GM18519 (cell line): ENCODE measurements at regions not wholly inside any gene's neighbourhood (a gene's known extent, or its start where the extent isn't known, plus 50 kb on each side); places are given as distances from the start of the nearest gene placed in this dataset.
"Not testable (repeated sequence)": the region's sequence is repeated elsewhere in the genome, so short reads cannot be mapped to it uniquely, and the experiment has no call there.

Source experiments
- ATAC-seq: cut with Tn5 transposase; IDR thresholded peaks from one replicate; pipeline ENCODE4 v1.9.1; 2021; ENCODE audit warnings: mild to moderate bottlenecking, moderate library complexity; ENCODE audit not compliant: unreplicated experiment, low FRiP score

DNA sequence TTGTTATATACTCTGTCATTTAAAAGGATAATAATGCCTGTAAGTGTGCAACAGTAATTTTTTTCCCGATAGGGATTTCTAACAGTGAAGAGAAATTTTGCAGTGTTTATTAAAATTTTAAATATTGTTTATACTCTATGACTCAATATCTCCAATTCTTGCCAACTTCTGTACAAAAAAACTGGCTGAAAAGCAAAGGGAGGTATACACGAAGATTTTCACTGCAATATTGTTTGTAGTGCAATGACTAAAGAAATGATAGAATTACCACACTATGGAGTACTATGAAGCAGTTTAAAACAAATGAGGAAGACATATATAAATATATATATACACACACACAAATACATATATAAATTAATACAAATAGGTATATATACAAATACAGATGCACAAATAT lies 187.9 kb upstream of the IL15 start:
- no peak for ATAC-seq

GRCh38 chr4:141449927-141450326 lies 186.5 kb upstream of the IL15 start:
- ATAC-seq, result no peak

- no peak for ATAC-seq
These were observed 180.7 kb upstream of the IL15 start for GRCh38 chr4:141455651-141456050.

DNA sequence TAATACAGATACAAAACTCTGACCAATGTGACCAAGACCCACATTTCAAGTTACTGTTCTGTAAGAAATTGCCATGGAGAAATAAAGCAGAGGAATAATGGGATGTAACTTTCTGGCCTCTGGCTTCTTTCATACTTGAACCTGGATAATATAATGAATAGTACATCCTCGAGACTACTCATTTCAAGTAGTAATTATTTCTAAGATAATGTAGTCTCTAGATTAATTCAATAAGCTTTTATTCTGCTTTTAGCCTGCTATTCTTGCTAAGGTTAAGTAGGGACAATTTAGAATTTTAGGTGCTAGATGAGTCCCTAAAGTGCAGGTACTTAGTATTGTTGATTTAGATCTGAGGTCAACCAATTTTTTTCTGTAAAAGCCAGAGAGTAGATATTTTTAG lies 178.7 kb upstream of the IL15 start:
- no peak for ATAC-seq

GRCh38 chr4:141458501-141458900 lies 177.9 kb upstream of the IL15 start:
- no peak for ATAC-seq

DNA sequence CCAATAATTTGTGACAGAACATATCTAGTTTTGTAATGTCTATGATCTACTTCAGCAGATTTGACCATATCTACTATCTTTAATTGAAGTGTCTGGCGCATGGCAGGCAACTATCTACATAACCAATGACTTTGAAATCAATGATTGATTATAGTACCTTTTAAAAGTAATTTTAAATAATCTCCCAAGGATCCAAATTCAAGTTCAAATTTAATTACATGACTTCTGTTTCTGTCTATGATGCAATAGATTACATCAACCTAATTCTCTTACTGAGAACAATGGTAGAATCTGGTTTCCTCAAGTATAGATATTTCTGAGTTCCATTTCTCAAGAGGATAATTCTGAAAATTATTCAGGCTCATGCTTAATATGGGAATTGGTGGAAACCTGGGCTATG lies 177.4 kb upstream of the IL15 start:
- no peak for ATAC-seq

DNA sequence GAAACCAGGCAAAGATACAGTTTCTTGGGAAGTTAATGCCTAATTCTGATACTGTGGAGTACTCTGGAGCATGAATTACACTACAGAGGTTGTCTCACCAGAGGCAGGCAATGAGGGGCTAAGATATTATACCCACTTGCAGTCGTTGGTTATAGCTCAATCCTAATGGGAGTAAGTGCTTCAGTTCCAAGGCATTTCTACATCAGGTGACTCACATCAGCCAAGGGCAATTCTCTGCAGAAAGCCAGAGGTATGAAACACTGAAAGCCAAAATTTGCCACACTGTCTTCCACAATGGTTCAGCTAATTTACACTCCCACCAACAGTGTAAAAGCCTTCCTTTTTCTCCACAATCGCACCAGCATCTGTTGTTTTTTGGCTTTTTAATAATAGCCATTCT lies 174.0 kb upstream of the IL15 start:
- ATAC-seq, result no peak

DNA sequence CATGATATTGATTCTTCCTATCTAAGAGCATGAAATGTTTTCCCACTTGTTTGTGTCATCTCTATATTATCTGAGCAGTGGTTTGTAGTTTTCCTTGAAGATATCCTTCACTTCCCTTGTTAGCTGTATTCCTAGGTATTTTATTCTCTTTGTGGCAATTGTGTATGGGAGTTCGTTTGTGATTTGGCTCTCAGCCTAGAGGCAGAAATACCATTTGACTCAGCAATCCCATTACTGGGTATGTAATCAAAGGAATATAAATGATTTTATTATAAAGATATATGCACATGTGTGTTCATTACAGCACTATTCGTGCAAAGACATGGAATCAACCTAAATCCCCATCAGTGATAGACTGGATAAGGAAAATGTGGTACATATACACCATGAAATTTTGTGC lies 172.7 kb upstream of the IL15 start:
- ATAC-seq, result no peak

DNA sequence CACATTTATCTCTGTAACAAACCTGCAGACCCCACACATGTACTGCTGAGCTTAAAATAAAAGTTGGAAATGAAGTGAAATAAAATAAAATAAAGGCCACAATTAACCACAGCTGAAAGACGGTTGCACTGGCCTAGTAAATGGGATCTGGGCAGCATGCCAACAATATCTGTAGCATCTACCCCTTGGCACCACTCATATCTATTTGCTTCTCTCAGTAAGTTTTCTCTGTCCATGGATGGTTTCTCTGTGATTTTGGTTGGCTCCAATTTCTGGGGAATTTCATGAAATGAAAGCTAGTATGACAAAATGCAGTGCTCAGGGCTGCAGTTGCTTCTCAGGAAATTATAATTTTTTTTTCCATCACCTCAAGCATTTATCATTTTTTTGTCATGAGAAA lies 172.0 kb upstream of the IL15 start:
- no peak for ATAC-seq

DNA sequence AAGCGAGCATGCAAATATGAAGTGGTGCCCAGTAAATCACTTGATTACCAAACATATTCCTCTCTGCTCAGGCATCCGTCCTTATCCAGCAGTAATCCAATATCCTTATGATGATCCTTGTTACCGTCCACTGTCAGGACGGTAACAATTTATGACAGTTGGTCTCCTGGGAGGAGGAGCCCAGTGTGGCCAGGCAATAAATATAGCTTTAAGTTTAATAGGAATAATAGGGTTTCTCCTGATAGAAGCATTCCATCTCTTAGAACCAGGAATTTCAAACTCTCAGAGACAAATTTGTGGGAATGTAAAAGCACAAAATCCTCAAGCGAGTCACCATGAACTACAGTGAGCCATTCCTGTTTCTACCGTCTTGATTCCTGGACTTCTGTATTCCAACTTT lies 171.2 kb upstream of the IL15 start:
- ATAC-seq, result no peak

- no peak for ATAC-seq
These were observed 169.2 kb upstream of the IL15 start for GRCh38 chr4:141467225-141467624.

- ATAC-seq, result no peak
These were observed 167.0 kb upstream of the IL15 start for GRCh38 chr4:141469392-141469791.

- no peak for ATAC-seq
These were observed 163.3 kb upstream of the IL15 start for GRCh38 chr4:141473026-141473540.

GRCh38 chr4:141473952-141474351 lies 162.4 kb upstream of the IL15 start:
- ATAC-seq, result no peak

DNA sequence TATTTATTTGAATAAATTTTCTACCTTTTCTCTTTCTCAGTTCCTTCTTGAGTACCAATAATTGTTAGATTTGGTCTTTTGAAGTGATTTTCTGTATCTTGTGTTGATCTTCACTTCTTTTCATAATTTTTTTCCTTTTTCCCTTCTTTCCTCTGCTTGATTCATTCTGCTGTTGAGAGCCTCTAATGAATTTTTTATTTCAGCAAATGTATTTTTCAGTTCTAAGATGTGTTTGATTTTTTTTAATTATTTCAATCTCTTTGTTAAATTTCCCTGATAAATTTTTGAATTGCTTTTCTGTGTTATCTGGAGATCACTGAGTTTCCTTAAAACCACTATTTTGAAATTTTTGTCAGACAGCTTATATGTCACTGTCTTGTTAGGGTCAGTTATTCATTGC lies 155.4 kb upstream of the IL15 start:
- ATAC-seq, result no peak

DNA sequence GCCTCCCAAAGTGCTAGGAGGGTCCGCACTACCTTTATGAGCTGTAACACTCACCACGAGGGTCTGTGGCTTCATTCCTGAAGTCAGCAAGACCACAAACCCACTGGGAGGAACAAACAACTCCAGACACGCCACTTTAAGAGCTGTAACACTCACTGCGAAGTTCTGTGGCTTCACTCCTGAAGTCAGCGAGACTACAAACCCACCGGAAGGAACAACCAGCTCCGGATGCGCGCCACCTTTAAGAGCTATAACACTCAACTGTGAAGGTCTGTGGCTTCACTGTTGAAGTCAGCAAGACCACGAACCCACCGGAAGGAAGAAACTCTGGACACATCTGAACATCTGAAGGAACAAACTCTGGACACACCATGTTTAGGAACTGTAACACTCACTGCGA lies 152.1 kb upstream of the IL15 start:
- not testable (repeated sequence) for ATAC-seq

DNA sequence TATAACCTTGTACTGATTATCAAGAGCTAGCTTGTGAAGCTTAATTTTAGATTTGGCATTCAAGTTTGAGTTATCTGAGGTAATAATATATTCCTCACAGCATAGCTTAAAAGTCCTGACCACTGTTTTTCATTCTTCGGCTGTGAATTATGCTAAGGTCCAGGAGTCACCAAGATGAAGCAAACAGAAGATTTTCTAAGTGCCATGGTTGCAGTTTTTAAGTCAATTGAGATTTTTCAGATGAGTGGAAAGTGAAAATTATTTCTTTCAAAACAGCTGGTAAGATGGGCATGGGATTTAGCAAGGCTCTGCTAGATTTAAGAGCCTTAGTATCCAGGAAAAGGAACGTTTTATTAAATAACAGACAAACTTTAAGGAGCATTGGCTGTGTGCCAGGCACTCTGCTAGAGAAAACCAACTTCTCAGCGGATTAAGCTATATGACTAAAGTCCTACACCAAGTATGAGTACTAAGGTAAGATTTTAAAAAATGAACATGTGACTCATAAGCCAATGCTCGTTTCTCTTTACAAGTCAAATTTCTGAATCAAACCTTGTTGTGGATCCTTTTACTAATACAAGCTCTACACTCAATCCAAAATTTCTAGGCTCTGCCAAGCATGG lies 149.9 kb upstream of the IL15 start:
- no peak for ATAC-seq

GRCh38 chr4:141497627-141498026 lies 138.8 kb upstream of the IL15 start:
- ATAC-seq, result peak; percentile 98

DNA sequence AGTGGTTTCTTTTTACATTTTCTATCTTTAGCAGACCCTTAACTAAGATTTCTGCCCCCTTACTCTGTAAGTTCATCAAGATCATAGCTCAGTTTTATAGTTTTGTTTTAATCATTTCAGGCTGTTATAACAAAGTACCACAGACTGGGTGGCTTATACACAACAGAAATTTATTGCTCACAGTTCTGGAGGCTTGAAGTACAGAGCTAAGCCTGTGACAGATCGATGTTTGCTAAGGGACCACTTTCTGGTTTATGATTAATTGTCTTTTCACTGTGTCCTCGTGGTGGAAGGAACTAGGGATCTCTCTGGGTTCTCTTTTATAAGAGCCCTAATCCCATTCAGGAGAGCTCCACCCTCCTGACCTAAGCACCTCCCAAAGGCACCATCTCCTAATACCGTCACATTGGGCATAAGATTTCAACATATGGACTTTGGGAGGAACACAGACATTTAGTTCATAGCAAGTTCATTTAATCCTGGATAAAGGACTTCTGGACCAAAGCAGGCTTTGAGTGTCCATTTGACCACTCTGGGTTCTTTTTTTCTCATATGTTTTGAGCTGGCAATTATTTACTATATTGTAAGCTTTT lies 137.0 kb upstream of the IL15 start:
- no peak for ATAC-seq

DNA sequence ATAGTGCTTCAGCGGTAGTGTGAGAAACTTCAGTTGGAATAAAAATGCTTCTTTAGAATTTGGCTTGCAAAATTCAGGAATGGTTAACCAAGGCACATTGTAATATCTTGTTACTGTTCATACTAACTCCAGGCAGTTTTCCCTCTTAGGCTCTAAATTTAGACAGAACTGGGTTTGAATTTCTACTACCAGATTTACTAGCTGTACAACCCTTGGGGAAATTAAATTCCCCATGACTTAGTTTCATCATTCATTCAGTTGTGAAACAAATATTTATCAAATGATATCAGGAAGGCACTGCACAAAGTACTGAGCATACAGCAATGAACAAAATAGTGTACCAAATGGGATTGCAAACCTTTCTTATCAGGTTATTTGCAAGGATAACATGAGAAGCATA lies 135.0 kb upstream of the IL15 start:
- no peak for ATAC-seq

GRCh38 chr4:141501931-141502330 lies 134.5 kb upstream of the IL15 start:
- ATAC-seq, result no peak

- no peak for ATAC-seq
These were observed 133.6 kb upstream of the IL15 start for GRCh38 chr4:141502755-141503154.

DNA sequence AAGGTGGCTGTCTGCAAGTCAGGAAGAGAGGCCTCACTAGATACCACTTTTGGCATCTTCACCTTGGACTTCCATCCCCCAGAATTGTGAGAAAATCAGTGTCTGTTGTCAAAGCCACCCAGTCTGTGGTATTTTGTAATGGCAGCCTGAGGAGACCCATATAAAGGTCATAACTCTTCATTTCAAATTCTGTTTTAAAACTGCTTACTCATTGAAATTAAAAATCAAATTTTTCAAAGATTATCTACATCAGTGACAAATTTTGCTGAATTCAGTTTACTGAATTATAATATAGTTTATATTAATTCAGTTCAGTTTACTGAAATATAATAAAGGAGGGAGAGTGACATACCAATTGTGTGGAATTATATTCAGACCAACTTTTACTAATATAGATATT lies 133.1 kb upstream of the IL15 start:
- ATAC-seq, result no peak
